ENCODE measurements at regions not wholly inside any gene's neighbourhood (a gene's known extent, or its start where the extent isn't known, plus 50 kb on each side); places are given as distances from the start of the nearest gene placed in this dataset.

GRCh38 chr15:86001200-86001599 is 78.5 kb upstream of the AGBL1 start:
- Histone ChIP-seq H3K36me3 (ENCODE audit: insufficient read depth, low read length) (no peaks in the 10 kb centered on the region), H3K9ac (ENCODE audit: insufficient read length) (no peak overlapping the region), H3K9me3 (ENCODE audit: low read depth, low read length) (no peaks in the 10 kb centered on the region), H3K27ac (no peak overlapping the region), H3K4me3 (no peak overlapping the region)
- DNase-seq (ENCODE audit: low read depth, low spot score): no peak
- no peak for TF ChIP-seq EZH2 (IDR thresholded peaks at IDR 0.05)
- TF ChIP-seq FOXP2 (optimal IDR thresholded peaks at IDR 0.05; ENCODE audit: control extremely low read depth, extremely low read length, insufficient read depth): no peak
- TF ChIP-seq POLR2AphosphoS5 (IDR thresholded peaks at IDR 0.05; ENCODE audit: borderline replicate concordance, low read depth, low read length): no peak

- no peaks in the 10 kb centered on the region for H3K36me3 ChIP-seq (ENCODE audit: insufficient read depth, low read length)
- TF ChIP-seq EZH2 (IDR thresholded peaks at IDR 0.05): no peak
- no peak for TF ChIP-seq FOXP2 (optimal IDR thresholded peaks at IDR 0.05; ENCODE audit: control extremely low read depth, extremely low read length, insufficient read depth)
- no peak for TF ChIP-seq POLR2AphosphoS5 (IDR thresholded peaks at IDR 0.05; ENCODE audit: borderline replicate concordance, low read depth, low read length)
- no peaks in the 10 kb centered on the region for H3K9me3 ChIP-seq (ENCODE audit: low read depth, low read length)
- no peak overlapping the region for H3K4me3 ChIP-seq
- H3K9ac ChIP-seq (ENCODE audit: insufficient read length): no peak overlapping the region
- H3K27ac ChIP-seq: no peak overlapping the region
- no peak for DNase-seq (ENCODE audit: low read depth, low spot score)
Measured at GRCh38 chr15:86002444-86002843, 77.2 kb upstream of the AGBL1 start.

- no peaks in the 10 kb centered on the region for H3K9me3 ChIP-seq (ENCODE audit: low read depth, low read length)
- H3K36me3 ChIP-seq (ENCODE audit: insufficient read depth, low read length): no peaks in the 10 kb centered on the region
- no peak for DNase-seq (ENCODE audit: low read depth, low spot score)
- no peak for TF ChIP-seq POLR2AphosphoS5 (IDR thresholded peaks at IDR 0.05; ENCODE audit: borderline replicate concordance, low read depth, low read length)
- TF ChIP-seq EZH2 (IDR thresholded peaks at IDR 0.05): no peak
- no peak for TF ChIP-seq FOXP2 (optimal IDR thresholded peaks at IDR 0.05; ENCODE audit: control extremely low read depth, extremely low read length, insufficient read depth)
- H3K27ac ChIP-seq: no peak overlapping the region
- H3K4me3 ChIP-seq: no peak overlapping the region
- H3K9ac ChIP-seq (ENCODE audit: insufficient read length): no peak overlapping the region
Measured at GRCh38 chr15:86004061-86004460, 75.6 kb upstream of the AGBL1 start.

GRCh38 chr15:86006546-86006945 is 73.1 kb upstream of the AGBL1 start:
- DNase-seq (ENCODE audit: low read depth, low spot score): no peak
- Histone ChIP-seq H3K9ac (ENCODE audit: insufficient read length) (no peak overlapping the region), H3K27ac (no peak overlapping the region), H3K36me3 (ENCODE audit: insufficient read depth, low read length) (no peaks in the 10 kb centered on the region), H3K9me3 (ENCODE audit: low read depth, low read length) (no peaks in the 10 kb centered on the region), H3K4me3 (no peak overlapping the region)
- TF ChIP-seq POLR2AphosphoS5 (IDR thresholded peaks at IDR 0.05; ENCODE audit: borderline replicate concordance, low read depth, low read length): no peak
- TF ChIP-seq FOXP2 (optimal IDR thresholded peaks at IDR 0.05; ENCODE audit: control extremely low read depth, extremely low read length, insufficient read depth): no peak

- Histone ChIP-seq H3K36me3 (ENCODE audit: insufficient read depth, low read length) (no peaks in the 10 kb centered on the region), H3K4me3 (no peak overlapping the region), H3K9ac (ENCODE audit: insufficient read length) (no peak overlapping the region), H3K27ac (no peak overlapping the region), H3K9me3 (ENCODE audit: low read depth, low read length) (no peaks in the 10 kb centered on the region)
- TF ChIP-seq EZH2 (IDR thresholded peaks at IDR 0.05) (no peak), FOXP2 (optimal IDR thresholded peaks at IDR 0.05; ENCODE audit: control extremely low read depth, extremely low read length, insufficient read depth) (no peak), POLR2AphosphoS5 (IDR thresholded peaks at IDR 0.05; ENCODE audit: borderline replicate concordance, low read depth, low read length) (no peak)
- no peak for DNase-seq (ENCODE audit: low read depth, low spot score)
Measured at GRCh38 chr15:86009727-86010126, 69.9 kb upstream of the AGBL1 start.

GRCh38 chr15:86010398-86010797 is 69.3 kb upstream of the AGBL1 start:
- H3K9ac ChIP-seq (ENCODE audit: insufficient read length): no peak overlapping the region
- TF ChIP-seq FOXP2 (optimal IDR thresholded peaks at IDR 0.05; ENCODE audit: control extremely low read depth, extremely low read length, insufficient read depth): no peak

GRCh38 chr15:86010891-86011290 is 68.8 kb upstream of the AGBL1 start:
- Histone ChIP-seq H3K9ac (ENCODE audit: insufficient read length) (no peak overlapping the region), H3K27ac (no peak overlapping the region), H3K4me3 (no peak overlapping the region), H3K36me3 (ENCODE audit: insufficient read depth, low read length) (no peaks in the 10 kb centered on the region), H3K9me3 (ENCODE audit: low read depth, low read length) (no peaks in the 10 kb centered on the region)
- DNase-seq (ENCODE audit: low read depth, low spot score): no peak
- TF ChIP-seq POLR2AphosphoS5 (IDR thresholded peaks at IDR 0.05; ENCODE audit: borderline replicate concordance, low read depth, low read length) (no peak), FOXP2 (optimal IDR thresholded peaks at IDR 0.05; ENCODE audit: control extremely low read depth, extremely low read length, insufficient read depth) (no peak), EZH2 (IDR thresholded peaks at IDR 0.05) (no peak)

More at GRCh38 chr15:86010398-86010797, 69.3 kb upstream of the AGBL1 start:
- Histone ChIP-seq H3K9me3 (ENCODE audit: low read depth, low read length) (no peaks in the 10 kb centered on the region), H3K36me3 (ENCODE audit: insufficient read depth, low read length) (no peaks in the 10 kb centered on the region), H3K27ac (no peak overlapping the region), H3K4me3 (no peak overlapping the region)
- DNase-seq (ENCODE audit: low read depth, low spot score): no peak

GRCh38 chr15:86014016-86014415 is 65.7 kb upstream of the AGBL1 start:
- TF ChIP-seq POLR2AphosphoS5 (IDR thresholded peaks at IDR 0.05; ENCODE audit: borderline replicate concordance, low read depth, low read length) (no peak), FOXP2 (optimal IDR thresholded peaks at IDR 0.05; ENCODE audit: control extremely low read depth, extremely low read length, insufficient read depth) (no peak), EZH2 (IDR thresholded peaks at IDR 0.05) (no peak)
- Histone ChIP-seq H3K4me3 (no peak overlapping the region), H3K9me3 (ENCODE audit: low read depth, low read length) (no peaks in the 10 kb centered on the region), H3K9ac (ENCODE audit: insufficient read length) (no peak overlapping the region), H3K36me3 (ENCODE audit: insufficient read depth, low read length) (no peaks in the 10 kb centered on the region), H3K27ac (no peak overlapping the region)
- no peak for DNase-seq (ENCODE audit: low read depth, low spot score)

- H3K27ac ChIP-seq: no peak overlapping the region
- H3K4me3 ChIP-seq: no peak overlapping the region
- no peaks in the 10 kb centered on the region for H3K9me3 ChIP-seq (ENCODE audit: low read depth, low read length)
- no peaks in the 10 kb centered on the region for H3K36me3 ChIP-seq (ENCODE audit: insufficient read depth, low read length)
- TF ChIP-seq EZH2 (IDR thresholded peaks at IDR 0.05) (no peak), POLR2AphosphoS5 (IDR thresholded peaks at IDR 0.05; ENCODE audit: borderline replicate concordance, low read depth, low read length) (no peak), FOXP2 (optimal IDR thresholded peaks at IDR 0.05; ENCODE audit: control extremely low read depth, extremely low read length, insufficient read depth) (no peak)
- no peak overlapping the region for H3K9ac ChIP-seq (ENCODE audit: insufficient read length)
- no peak for DNase-seq (ENCODE audit: low read depth, low spot score)
Measured at GRCh38 chr15:86016750-86017149, 62.9 kb upstream of the AGBL1 start.

Data from SK-N-MC (cell line).